ENCODE measurements at regions not wholly inside any gene's neighbourhood (a gene's known extent, or its start where the extent isn't known, plus 50 kb on each side); places are given as distances from the start of the nearest gene placed in this dataset.

DNA sequence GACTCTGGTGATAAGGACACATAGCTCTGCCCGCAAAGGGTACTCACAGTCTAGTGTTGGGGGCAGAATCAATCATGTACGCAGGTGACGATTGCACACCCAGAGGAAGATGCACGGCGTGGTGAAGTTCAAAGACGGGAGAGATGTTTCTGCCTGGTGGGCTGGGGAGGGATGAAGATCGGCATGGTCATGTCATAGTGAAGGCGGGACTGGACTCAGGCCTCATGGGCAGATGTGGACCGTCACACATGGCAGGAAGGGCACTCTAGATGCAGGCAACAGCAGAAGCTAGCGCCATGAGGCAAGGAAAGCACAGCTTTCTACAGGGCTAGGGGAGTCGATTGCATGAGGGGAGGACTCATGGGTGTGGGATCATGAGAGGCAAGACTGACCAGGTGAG is 240.6 kb downstream of the OPA1 start:
- Histone ChIP-seq H3K9me3 (ENCODE audit: control insufficient read depth, low read depth, low read length) (no peaks in the 10 kb centered on the region), H3K27me3 (ENCODE audit: control insufficient read depth, insufficient read depth, low read length) (no peaks in the 10 kb centered on the region), H3K27ac (ENCODE audit: low read length) (no peak overlapping the region), H3K9ac (ENCODE audit: low read length) (no peak overlapping the region), H3K36me3 (ENCODE audit: control insufficient read depth, low read depth, low read length) (no peaks in the 10 kb centered on the region), H3K4me3 (ENCODE audit: low read length) (no peak overlapping the region), H3K4me1 (ENCODE audit: control insufficient read depth, low read depth, low read length) (no peaks in the 10 kb centered on the region)

DNA sequence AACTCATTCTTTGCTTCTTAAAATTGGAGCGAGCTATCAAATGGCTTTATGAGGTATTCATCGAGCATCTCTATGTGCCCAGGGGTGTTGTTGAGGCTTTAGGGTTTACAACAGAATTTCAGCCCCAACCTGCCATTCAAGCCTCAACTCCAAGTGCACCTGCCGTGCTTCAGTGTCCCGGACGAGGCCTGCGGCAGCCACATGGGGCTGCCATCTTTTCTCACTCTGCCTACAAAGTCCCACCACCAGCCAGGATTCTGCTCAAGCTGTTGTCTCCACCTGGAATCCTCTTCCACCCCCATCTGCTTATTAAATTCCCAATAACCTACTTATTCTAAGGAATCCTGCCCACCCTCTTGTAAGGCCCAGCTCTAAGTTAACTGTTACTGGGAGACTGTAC is 242.4 kb downstream of the OPA1 start:
- no peaks in the 10 kb centered on the region for H3K36me3 ChIP-seq (ENCODE audit: control insufficient read depth, low read depth, low read length)
- H3K9me3 ChIP-seq (ENCODE audit: control insufficient read depth, low read depth, low read length) = no peaks in the 10 kb centered on the region
- no peak overlapping the region for H3K9ac ChIP-seq (ENCODE audit: low read length)
- H3K4me3 ChIP-seq (ENCODE audit: low read length) = no peak overlapping the region
- no peaks in the 10 kb centered on the region for H3K27me3 ChIP-seq (ENCODE audit: control insufficient read depth, insufficient read depth, low read length)
- H3K4me1 ChIP-seq (ENCODE audit: control insufficient read depth, low read depth, low read length) = no peaks in the 10 kb centered on the region
- no peak overlapping the region for H3K27ac ChIP-seq (ENCODE audit: low read length)

DNA sequence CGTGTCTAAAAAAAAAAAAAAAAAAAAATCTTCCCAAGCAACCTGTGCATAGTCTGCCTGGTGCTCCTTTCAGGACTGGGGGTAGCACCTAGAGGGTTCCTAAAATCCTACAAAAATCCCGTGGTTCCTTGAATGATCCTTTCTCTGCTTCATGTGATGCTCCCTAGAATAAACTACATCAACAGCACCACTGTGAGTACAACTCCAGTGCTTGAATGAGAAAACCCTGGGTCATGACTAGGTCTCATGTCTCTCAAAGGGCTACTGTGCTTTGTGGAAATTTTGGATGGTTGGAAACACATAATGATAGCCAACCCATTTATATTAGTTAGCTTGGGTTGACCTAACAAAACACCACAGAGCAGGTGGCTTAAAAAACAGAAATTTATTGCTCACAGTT is 243.5 kb downstream of the OPA1 start:
- no peaks in the 10 kb centered on the region for H3K36me3 ChIP-seq (ENCODE audit: control insufficient read depth, low read depth, low read length)
- no peaks in the 10 kb centered on the region for H3K4me1 ChIP-seq (ENCODE audit: control insufficient read depth, low read depth, low read length)
- no peak overlapping the region for H3K27ac ChIP-seq (ENCODE audit: low read length)
- H3K9me3 ChIP-seq (ENCODE audit: control insufficient read depth, low read depth, low read length) = no peaks in the 10 kb centered on the region
- H3K27me3 ChIP-seq (ENCODE audit: control insufficient read depth, insufficient read depth, low read length) = no peaks in the 10 kb centered on the region
- no peak overlapping the region for H3K4me3 ChIP-seq (ENCODE audit: low read length)
- no peak overlapping the region for H3K9ac ChIP-seq (ENCODE audit: low read length)

DNA sequence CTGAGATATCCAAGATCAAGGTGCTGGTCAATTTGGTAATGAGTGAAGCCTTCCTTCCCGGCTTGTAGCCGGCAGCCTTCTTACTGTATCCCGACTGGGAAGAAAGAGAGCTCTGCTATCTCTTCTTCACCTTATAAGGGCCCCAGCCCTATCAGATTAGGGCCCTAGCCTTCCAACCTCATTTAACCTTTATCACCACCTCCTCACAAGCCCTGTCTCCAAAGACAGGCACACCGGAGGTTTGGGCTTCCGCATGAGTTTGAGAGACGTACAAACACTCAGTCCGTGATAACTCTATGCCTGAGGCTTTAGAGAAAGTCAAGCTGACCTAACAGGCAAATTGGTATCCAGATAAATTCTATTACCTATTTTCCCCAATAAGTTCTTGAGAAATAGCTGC is 243.9 kb downstream of the OPA1 start:
- H3K9ac ChIP-seq (ENCODE audit: low read length) = no peak overlapping the region

DNA sequence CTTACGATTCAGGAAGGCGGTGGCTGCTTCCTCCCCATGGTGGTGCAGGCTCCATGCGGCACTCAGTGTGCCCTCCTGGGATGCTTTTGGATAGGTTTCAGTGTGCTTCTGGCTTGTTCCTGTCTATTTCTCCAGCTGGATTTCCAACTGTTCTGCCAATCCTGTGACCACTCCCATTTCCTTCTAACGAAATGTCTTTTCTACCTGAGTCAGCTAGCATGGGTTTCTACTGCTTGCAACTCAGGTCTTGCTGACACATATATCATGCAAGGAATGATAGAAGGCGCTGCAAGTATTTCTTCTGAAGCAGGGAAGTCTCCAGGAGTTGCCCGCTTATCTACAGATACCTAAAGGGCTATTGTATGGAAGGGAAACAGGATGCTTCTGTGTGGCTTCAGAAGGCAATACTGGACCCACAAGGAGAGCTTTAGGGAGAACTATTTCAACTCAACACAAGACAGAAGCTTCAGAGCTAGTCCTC is 244.4 kb downstream of the OPA1 start:
- H3K4me1 ChIP-seq (ENCODE audit: control insufficient read depth, low read depth, low read length) = no peaks in the 10 kb centered on the region
- H3K27me3 ChIP-seq (ENCODE audit: control insufficient read depth, insufficient read depth, low read length) = no peaks in the 10 kb centered on the region
- H3K9ac ChIP-seq (ENCODE audit: low read length) = no peak overlapping the region
- no peaks in the 10 kb centered on the region for H3K9me3 ChIP-seq (ENCODE audit: control insufficient read depth, low read depth, low read length)
- H3K27ac ChIP-seq (ENCODE audit: low read length) = no peak overlapping the region
- no peaks in the 10 kb centered on the region for H3K36me3 ChIP-seq (ENCODE audit: control insufficient read depth, low read depth, low read length)
- H3K4me3 ChIP-seq (ENCODE audit: low read length) = no peak overlapping the region

More for the DNA sequence above, 243.9 kb downstream of the OPA1 start:
- H3K27me3 ChIP-seq (ENCODE audit: control insufficient read depth, insufficient read depth, low read length) = no peaks in the 10 kb centered on the region
- no peaks in the 10 kb centered on the region for H3K36me3 ChIP-seq (ENCODE audit: control insufficient read depth, low read depth, low read length)
- H3K9me3 ChIP-seq (ENCODE audit: control insufficient read depth, low read depth, low read length) = no peaks in the 10 kb centered on the region
- H3K4me3 ChIP-seq (ENCODE audit: low read length) = no peak overlapping the region
- no peak overlapping the region for H3K27ac ChIP-seq (ENCODE audit: low read length)
- H3K4me1 ChIP-seq (ENCODE audit: control insufficient read depth, low read depth, low read length) = no peaks in the 10 kb centered on the region

DNA sequence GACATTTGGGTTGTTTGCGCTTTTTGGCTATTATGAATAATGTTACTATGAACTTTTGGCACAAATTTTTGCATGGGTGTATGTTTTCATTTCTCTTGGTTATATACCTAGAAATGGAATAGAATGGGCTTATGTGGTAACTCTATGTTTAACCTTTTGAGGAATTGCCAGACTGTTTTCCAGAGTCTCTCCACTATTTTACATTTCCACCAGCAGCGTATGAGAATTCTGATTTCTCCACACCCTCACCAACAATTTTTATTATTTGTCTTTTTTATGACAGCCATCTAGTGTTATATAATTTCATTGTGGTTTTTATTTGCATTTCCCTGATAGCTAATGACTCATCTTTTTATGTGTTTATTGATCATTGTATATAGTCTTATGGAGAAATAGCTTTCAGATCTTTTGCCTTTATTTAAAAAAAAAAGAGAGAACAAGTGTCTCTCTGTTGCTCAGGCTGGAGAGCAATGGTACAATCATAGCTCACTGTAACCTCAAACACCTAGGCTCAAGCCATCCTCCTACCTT is 247.2 kb downstream of the OPA1 start:
- H3K4me1 ChIP-seq (ENCODE audit: control insufficient read depth, low read depth, low read length) = no peaks in the 10 kb centered on the region
- no peak overlapping the region for H3K4me3 ChIP-seq (ENCODE audit: low read length)
- no peak overlapping the region for H3K9ac ChIP-seq (ENCODE audit: low read length)
- H3K9me3 ChIP-seq (ENCODE audit: control insufficient read depth, low read depth, low read length) = no peaks in the 10 kb centered on the region
- H3K36me3 ChIP-seq (ENCODE audit: control insufficient read depth, low read depth, low read length) = no peaks in the 10 kb centered on the region
- H3K27me3 ChIP-seq (ENCODE audit: control insufficient read depth, insufficient read depth, low read length) = no peaks in the 10 kb centered on the region
- H3K27ac ChIP-seq (ENCODE audit: low read length) = no peak overlapping the region

DNA sequence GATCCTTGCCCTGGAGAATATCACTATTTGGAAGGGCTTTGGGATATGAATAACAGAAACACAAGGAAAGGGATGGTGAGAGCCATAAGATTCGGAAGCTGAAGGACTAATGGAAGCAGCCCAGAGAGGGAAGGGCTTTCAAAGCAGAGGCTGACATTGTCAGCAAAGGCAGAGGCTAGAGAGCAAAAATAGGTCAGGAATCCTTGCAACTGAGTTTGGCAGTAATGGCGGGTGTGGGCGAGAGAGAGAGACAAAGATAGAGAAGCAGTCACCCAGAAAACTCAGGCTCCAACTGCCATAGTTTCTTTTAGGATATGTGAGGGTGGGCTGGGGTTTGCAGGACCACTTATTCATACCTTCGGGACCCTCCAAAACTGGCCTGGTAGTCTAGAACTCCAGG is 248.6 kb downstream of the OPA1 start:
- Histone ChIP-seq H3K27me3 (ENCODE audit: control insufficient read depth, insufficient read depth, low read length) (no peaks in the 10 kb centered on the region), H3K36me3 (ENCODE audit: control insufficient read depth, low read depth, low read length) (no peaks in the 10 kb centered on the region), H3K4me1 (ENCODE audit: control insufficient read depth, low read depth, low read length) (no peaks in the 10 kb centered on the region), H3K9me3 (ENCODE audit: control insufficient read depth, low read depth, low read length) (no peaks in the 10 kb centered on the region), H3K9ac (ENCODE audit: low read length) (no peak overlapping the region), H3K4me3 (ENCODE audit: low read length) (no peak overlapping the region), H3K27ac (ENCODE audit: low read length) (no peak overlapping the region)

DNA sequence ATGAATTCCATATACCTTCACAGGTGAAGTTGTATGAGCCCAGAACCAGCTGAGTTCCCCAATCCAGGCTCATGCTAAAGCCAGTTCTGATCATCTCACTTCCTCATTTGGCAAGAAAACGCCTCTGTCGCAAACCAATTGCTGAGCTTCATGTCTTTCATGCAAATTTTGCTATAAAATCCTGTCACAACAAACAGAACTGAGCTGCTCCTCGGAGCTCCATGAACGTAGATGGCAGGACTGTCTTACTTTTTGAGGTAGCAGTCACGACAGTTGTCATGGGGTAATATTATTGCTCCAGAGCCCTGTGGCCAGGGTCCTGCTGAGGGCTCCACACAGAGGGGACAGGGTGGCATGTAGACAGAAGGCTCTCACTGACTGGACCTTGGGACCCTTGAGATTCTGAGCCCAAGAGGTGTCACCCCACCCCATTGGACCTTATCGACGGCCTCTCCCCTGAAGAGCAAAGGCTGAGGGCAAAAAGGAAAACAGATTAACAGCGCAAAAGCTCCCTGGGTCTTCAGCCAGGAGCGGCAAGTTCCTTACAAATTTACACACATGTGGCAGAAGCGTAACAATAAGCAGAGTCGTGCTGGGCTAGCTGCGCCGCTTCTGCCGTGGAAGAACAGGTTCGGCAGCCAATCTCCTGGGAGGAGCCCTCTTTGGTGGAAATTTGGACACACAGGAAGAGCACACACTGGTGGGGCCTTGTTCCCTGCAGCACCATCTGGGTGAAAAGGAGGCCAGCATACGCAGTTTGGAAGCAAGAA is 249.2 kb downstream of the OPA1 start:
- H3K27me3 ChIP-seq (ENCODE audit: control insufficient read depth, insufficient read depth, low read length) = no peaks in the 10 kb centered on the region
- no peak overlapping the region for H3K4me3 ChIP-seq (ENCODE audit: low read length)
- no peak overlapping the region for H3K27ac ChIP-seq (ENCODE audit: low read length)
- no peaks in the 10 kb centered on the region for H3K4me1 ChIP-seq (ENCODE audit: control insufficient read depth, low read depth, low read length)
- no peaks in the 10 kb centered on the region for H3K9me3 ChIP-seq (ENCODE audit: control insufficient read depth, low read depth, low read length)
- no peaks in the 10 kb centered on the region for H3K36me3 ChIP-seq (ENCODE audit: control insufficient read depth, low read depth, low read length)
- H3K9ac ChIP-seq (ENCODE audit: low read length) = no peak overlapping the region

DNA sequence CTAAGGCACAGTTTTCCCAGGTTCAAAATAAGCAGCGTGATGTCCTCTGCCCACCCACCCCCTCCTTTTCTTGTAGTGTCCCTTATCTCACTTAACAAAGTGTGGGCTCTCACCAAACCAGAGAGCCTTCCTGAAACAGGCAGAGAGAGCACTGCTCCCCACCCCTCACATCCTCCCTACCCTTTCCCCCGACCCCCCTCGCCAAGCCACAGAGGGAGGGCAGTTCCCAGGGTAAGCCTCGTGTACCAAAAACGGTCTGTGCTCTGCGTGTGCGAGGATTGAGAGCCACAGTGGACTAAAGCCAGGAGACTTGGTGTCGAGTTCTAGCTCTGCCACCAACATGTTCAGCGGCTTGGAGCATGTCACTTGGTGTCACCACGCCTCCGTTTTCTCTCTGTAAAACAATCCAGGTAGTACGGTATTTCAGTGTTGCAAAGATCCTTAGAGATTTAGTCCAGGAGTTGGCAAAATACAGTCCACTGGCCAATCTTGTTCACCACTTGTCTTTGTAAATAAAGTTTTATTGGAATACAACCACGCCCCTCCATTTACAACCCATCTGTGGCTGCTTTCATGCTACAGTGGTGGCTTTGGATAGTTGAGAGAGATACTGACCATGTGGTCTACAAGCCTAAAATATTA is 249.9 kb downstream of the OPA1 start:
- H3K36me3 ChIP-seq (ENCODE audit: control insufficient read depth, low read depth, low read length) = no peaks in the 10 kb centered on the region
- H3K9ac ChIP-seq (ENCODE audit: low read length) = no peak overlapping the region
- no peak overlapping the region for H3K4me3 ChIP-seq (ENCODE audit: low read length)
- no peaks in the 10 kb centered on the region for H3K27me3 ChIP-seq (ENCODE audit: control insufficient read depth, insufficient read depth, low read length)
- H3K9me3 ChIP-seq (ENCODE audit: control insufficient read depth, low read depth, low read length) = no peaks in the 10 kb centered on the region
- no peaks in the 10 kb centered on the region for H3K4me1 ChIP-seq (ENCODE audit: control insufficient read depth, low read depth, low read length)
- no peak overlapping the region for H3K27ac ChIP-seq (ENCODE audit: low read length)

DNA sequence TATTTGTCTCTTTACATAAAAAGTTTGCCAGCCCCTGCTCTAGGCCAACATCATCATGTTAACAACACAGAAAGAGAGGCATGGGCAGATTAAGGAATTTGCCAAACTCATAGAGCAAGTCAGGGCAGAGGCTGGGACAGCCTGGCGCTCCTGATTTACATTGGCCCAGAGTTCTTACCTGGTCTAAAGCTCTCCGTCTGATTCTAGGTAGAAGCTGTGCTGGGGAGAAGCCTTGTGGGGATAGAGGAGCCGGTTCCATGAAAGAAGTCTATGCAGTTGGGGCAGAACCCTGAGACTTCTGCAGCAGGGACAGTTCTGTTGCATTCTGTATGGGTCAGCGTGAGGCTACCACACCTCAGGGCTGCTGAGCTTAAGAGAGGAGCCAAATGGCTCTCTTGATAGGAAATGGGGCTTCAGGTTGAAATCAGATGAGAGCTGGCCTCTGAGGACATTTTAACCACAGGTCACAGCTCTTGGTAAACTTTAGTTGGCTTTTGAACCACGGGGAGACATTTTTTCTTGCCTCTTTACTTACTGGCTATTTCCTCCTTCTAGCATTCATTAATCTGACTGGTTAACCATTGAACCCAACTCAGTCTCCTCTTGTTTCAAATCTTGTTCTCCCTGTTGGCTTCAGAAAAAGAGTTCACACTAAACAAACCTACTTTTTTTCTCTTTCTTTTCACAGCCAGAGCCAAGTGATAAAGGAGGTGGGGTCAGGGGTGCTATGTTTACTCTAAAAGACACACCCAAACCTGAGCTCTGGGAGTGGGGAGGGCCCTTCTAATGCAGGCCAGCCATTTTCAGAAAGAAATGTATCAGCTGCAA is 250.7 kb downstream of the OPA1 start:
- Histone ChIP-seq H3K4me1 (ENCODE audit: control insufficient read depth, low read depth, low read length) (no peaks in the 10 kb centered on the region), H3K27ac (ENCODE audit: low read length) (no peak overlapping the region), H3K9ac (ENCODE audit: low read length) (no peak overlapping the region), H3K36me3 (ENCODE audit: control insufficient read depth, low read depth, low read length) (no peaks in the 10 kb centered on the region), H3K9me3 (ENCODE audit: control insufficient read depth, low read depth, low read length) (no peaks in the 10 kb centered on the region), H3K27me3 (ENCODE audit: control insufficient read depth, insufficient read depth, low read length) (no peaks in the 10 kb centered on the region), H3K4me3 (ENCODE audit: low read length) (no peak overlapping the region)

DNA sequence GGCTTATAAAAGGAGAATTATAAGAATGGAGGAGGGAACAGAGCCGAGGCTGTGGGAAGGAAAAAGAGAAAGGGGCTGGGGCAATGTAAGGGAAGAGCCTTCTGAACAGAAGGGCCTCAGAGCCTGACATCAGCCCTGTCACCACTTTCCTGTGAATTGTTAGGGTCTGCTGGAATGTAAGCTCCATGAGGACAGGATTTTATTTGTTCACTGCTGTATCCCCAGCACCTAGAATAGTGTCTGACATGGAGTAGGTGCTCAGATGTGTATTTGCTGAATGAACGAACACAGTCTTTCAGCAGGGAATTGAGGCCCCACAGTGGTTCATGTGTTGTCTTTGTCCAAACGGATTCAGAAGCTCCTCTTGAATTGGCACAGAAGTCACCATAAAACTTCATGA is 251.5 kb downstream of the OPA1 start:
- Histone ChIP-seq H3K4me3 (ENCODE audit: low read length) (no peak overlapping the region), H3K9ac (ENCODE audit: low read length) (no peak overlapping the region), H3K9me3 (ENCODE audit: control insufficient read depth, low read depth, low read length) (no peaks in the 10 kb centered on the region), H3K4me1 (ENCODE audit: control insufficient read depth, low read depth, low read length) (no peaks in the 10 kb centered on the region), H3K36me3 (ENCODE audit: control insufficient read depth, low read depth, low read length) (no peaks in the 10 kb centered on the region), H3K27ac (ENCODE audit: low read length) (no peak overlapping the region), H3K27me3 (ENCODE audit: control insufficient read depth, insufficient read depth, low read length) (no peaks in the 10 kb centered on the region)
